ENCODE measurements at regions not wholly inside any gene's neighbourhood (a gene's known extent, or its start where the extent isn't known, plus 50 kb on each side); places are given as distances from the start of the nearest gene placed in this dataset.

DNA sequence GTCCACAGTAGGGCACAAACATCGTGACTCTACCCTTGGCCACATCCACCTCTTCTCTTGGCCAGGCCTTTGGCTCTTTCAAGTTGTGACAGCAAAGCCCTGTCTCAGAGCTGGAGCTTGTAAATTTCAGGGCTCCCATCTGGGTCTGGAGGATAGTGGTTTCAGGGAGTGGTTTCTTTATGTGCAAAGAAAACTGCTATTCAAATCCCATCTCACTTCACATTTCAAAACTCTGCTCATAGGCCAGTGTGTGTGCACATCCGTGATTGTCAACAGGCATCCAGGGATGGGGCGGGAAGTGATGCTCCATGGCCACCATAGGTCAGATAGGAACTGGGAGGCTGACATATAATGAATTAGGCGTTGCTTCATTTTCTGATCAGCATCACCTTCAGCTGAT is 107.8 kb upstream of the IL12B start:
- H3K9me3 Mint-ChIP-seq: peaks cover 0 to 2% (median 0%) of the 10 kb centered on the region in 7 donors
- Histone ChIP-seq H3K9me3 (ENCODE audit: control insufficient read depth in 2 of 2, low read length in 2 of 2) (no peaks in the 10 kb centered on the region), H3K4me3 (ENCODE audit: low read depth, low read length) (no peak overlapping the region), H3K27ac (ENCODE audit: insufficient read depth, low read length, poor library complexity, severe bottlenecking) (no peak overlapping the region), H3K36me3 (ENCODE audit: control insufficient read depth, insufficient read depth, low read length) (no peaks in the 10 kb centered on the region), H3K27me3 (ENCODE audit: control insufficient read depth, insufficient read depth, low read length) (peaks cover 2% of the 10 kb centered on the region), H3K4me1 (ENCODE audit: control insufficient read depth, insufficient read depth, low read length, poor library complexity, severe bottlenecking) (no peaks in the 10 kb centered on the region)
- peaks cover 3% of the 10 kb centered on the region for H3K36me3 Mint-ChIP-seq
- H3K27ac Mint-ChIP-seq: no peak overlapping the region
- ATAC-seq (ENCODE audit: low read depth in 2 of 2) (no peak), DNase-seq (no peak)
- H3K4me1 Mint-ChIP-seq: peaks cover 0 to 2% (median 0%) of the 10 kb centered on the region in 4 donors
- peaks cover 21% of the 10 kb centered on the region for H3K27me3 Mint-ChIP-seq
- H3K4me3 Mint-ChIP-seq: no peak overlapping the region

- H3K27me3 Mint-ChIP-seq: peaks cover 21% of the 10 kb centered on the region
- H3K4me3 Mint-ChIP-seq: no peak overlapping the region
- H3K9me3 Mint-ChIP-seq: peaks cover 0 to 2% (median 0%) of the 10 kb centered on the region in 7 donors
- Histone ChIP-seq H3K36me3 (ENCODE audit: control insufficient read depth, insufficient read depth, low read length) (no peaks in the 10 kb centered on the region), H3K4me1 (ENCODE audit: control insufficient read depth, insufficient read depth, low read length, poor library complexity, severe bottlenecking) (no peaks in the 10 kb centered on the region), H3K9me3 (ENCODE audit: control insufficient read depth in 2 of 2, low read length in 2 of 2) (no peaks in the 10 kb centered on the region), H3K27ac (ENCODE audit: insufficient read depth, low read length, poor library complexity, severe bottlenecking) (no peak overlapping the region), H3K4me3 (ENCODE audit: low read depth, low read length) (no peak overlapping the region), H3K27me3 (ENCODE audit: control insufficient read depth, insufficient read depth, low read length) (peaks cover 2% of the 10 kb centered on the region)
- peaks cover 3% of the 10 kb centered on the region for H3K36me3 Mint-ChIP-seq
- DNase-seq (no peak), ATAC-seq (ENCODE audit: low read depth in 2 of 2) (no peak)
- H3K4me1 Mint-ChIP-seq: peaks cover 0 to 2% (median 0%) of the 10 kb centered on the region in 4 donors
- H3K27ac Mint-ChIP-seq: peak overlapping the region in 1 of 3 donors; percentile 1
Measured at GRCh38 chr5:159439002-159439401, 108.7 kb upstream of the IL12B start.

DNA sequence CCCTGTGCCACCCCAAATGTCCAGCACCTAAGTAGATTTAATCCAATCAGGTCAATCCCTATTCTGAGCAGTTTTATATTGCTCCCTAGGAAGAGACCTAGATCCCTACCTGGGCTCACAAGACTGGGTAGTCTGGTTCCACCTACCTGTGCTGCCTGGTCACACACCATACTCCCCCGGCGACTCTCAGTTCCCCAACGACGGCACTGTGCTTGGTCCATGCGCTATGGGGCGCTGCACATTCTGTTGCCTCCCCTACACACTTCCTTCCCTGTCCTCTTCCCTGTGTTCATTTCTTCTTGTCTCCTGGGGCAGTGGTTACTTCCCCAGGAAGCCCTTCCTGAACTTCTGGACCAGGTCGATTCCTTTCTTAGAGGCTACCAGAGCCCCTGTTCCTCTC is 109.9 kb upstream of the IL12B start:
- ATAC-seq (ENCODE audit: low read depth in 2 of 2) (no peak), DNase-seq (no peak)
- H3K27me3 Mint-ChIP-seq: peaks cover 16% of the 10 kb centered on the region
- no peak overlapping the region for H3K4me3 Mint-ChIP-seq
- Histone ChIP-seq H3K4me1 (ENCODE audit: control insufficient read depth, insufficient read depth, low read length, poor library complexity, severe bottlenecking) (no peaks in the 10 kb centered on the region), H3K4me3 (ENCODE audit: low read depth, low read length) (no peak overlapping the region), H3K36me3 (ENCODE audit: control insufficient read depth, insufficient read depth, low read length) (no peaks in the 10 kb centered on the region), H3K27ac (ENCODE audit: insufficient read depth, low read length, poor library complexity, severe bottlenecking) (no peak overlapping the region), H3K27me3 (ENCODE audit: control insufficient read depth, insufficient read depth, low read length) (peaks cover 2% of the 10 kb centered on the region), H3K9me3 (ENCODE audit: control insufficient read depth in 2 of 2, low read length in 2 of 2) (no peaks in the 10 kb centered on the region)
- H3K4me1 Mint-ChIP-seq: peaks cover 0 to 2% (median 0%) of the 10 kb centered on the region in 4 donors
- H3K9me3 Mint-ChIP-seq: peaks cover 0 to 2% (median 0%) of the 10 kb centered on the region in 7 donors
- no peak overlapping the region for H3K27ac Mint-ChIP-seq
- no peaks in the 10 kb centered on the region for H3K36me3 Mint-ChIP-seq

DNA sequence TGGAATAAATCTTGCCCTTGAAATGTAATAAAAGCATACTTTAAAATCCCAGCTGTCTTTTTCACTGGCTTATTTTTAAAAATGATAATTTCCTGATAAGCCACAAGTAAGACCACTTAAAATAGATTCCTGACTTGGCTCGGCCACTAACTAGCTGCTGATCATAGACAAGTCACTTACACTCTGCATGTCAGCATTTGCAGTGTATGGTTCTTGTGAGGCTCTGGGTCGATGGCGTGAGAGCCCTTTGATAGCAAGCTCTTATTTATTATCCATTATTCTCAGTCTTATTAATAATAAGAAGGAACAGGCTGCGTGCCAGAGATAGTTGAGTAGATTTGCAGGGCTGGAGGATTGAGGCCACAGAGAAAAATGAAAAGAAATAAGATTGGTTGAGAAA is 110.7 kb upstream of the IL12B start:
- no peaks in the 10 kb centered on the region for H3K36me3 ChIP-seq (ENCODE audit: control insufficient read depth, insufficient read depth, low read length)
- no peak for ATAC-seq (ENCODE audit: low read depth in 2 of 2)
- H3K4me1 ChIP-seq (ENCODE audit: control insufficient read depth, insufficient read depth, low read length, poor library complexity, severe bottlenecking): no peaks in the 10 kb centered on the region
- H3K27me3 ChIP-seq (ENCODE audit: control insufficient read depth, insufficient read depth, low read length): peaks cover 2% of the 10 kb centered on the region
- no peak for DNase-seq
- H3K27ac ChIP-seq (ENCODE audit: insufficient read depth, low read length, poor library complexity, severe bottlenecking): no peak overlapping the region
- no peak overlapping the region for H3K4me3 ChIP-seq (ENCODE audit: low read depth, low read length)
- no peaks in the 10 kb centered on the region for H3K9me3 ChIP-seq (ENCODE audit: control insufficient read depth in 2 of 2, low read length in 2 of 2)
- peaks cover 16% of the 10 kb centered on the region for H3K27me3 Mint-ChIP-seq
- peaks cover 0 to 2% (median 0%) of the 10 kb centered on the region in 7 donors for H3K9me3 Mint-ChIP-seq
- H3K27ac Mint-ChIP-seq: no peak overlapping the region
- H3K36me3 Mint-ChIP-seq: no peaks in the 10 kb centered on the region
- H3K4me3 Mint-ChIP-seq: no peak overlapping the region
- no peaks in the 10 kb centered on the region for H3K4me1 Mint-ChIP-seq

GRCh38 chr5:159441441-159441840 is 111.2 kb upstream of the IL12B start:
- Histone ChIP-seq H3K4me1 (ENCODE audit: control insufficient read depth, insufficient read depth, low read length, poor library complexity, severe bottlenecking) (no peaks in the 10 kb centered on the region), H3K27me3 (ENCODE audit: control insufficient read depth, insufficient read depth, low read length) (peaks cover 2% of the 10 kb centered on the region), H3K36me3 (ENCODE audit: control insufficient read depth, insufficient read depth, low read length) (no peaks in the 10 kb centered on the region), H3K27ac (ENCODE audit: insufficient read depth, low read length, poor library complexity, severe bottlenecking) (no peak overlapping the region), H3K9me3 (ENCODE audit: control insufficient read depth in 2 of 2, low read length in 2 of 2) (no peaks in the 10 kb centered on the region), H3K4me3 (ENCODE audit: low read depth, low read length) (no peak overlapping the region)
- Mint-ChIP-seq H3K27ac (no peak overlapping the region), H3K4me3 (no peak overlapping the region), H3K36me3 (no peaks in the 10 kb centered on the region), H3K27me3 (peaks cover 16% of the 10 kb centered on the region), H3K4me1 (no peaks in the 10 kb centered on the region), H3K9me3 (peaks cover 0 to 2% (median 0%) of the 10 kb centered on the region in 7 donors)
- ATAC-seq (ENCODE audit: low read depth in 2 of 2) (no peak), DNase-seq (no peak)

DNA sequence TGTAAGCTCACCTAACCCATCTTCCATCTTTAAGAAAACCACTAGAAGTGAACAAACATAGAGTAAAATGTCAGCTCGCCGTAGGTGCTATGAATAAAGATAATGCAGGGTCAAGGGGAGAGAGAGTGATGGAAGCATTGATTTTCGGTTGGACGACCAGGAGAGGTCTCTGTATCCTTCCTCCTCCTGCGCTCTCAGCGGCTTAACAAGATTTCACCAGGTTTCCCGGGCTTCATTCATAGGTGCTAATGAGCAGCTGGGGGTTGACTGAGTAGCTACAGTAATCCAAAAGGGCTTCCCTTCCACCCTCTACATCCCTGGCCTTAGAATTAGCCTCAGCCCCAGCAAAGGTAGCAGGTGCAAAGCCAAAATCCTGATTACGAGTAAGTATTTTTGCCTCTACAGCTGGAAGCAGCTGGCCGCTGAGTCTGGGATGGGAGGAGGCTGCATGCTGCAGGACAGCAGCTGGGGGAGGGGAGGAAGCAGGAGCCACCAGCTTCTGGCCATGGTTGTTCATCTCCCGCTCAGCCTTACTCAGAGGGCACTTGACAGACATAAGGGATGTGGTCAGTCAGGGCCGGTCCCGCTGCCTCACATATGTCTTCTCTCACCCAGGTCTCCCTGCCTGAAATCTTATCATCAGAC is 112.0 kb upstream of the IL12B start:
- DNase-seq: no peak
- Histone ChIP-seq H3K4me1 (ENCODE audit: control insufficient read depth, insufficient read depth, low read length, poor library complexity, severe bottlenecking) (no peaks in the 10 kb centered on the region), H3K4me3 (ENCODE audit: low read depth, low read length) (no peak overlapping the region)

GRCh38 chr5:159444441-159445082 is 114.3 kb upstream of the IL12B start:
- Histone ChIP-seq H3K36me3 (ENCODE audit: control insufficient read depth, insufficient read depth, low read length) (no peaks in the 10 kb centered on the region), H3K4me3 (ENCODE audit: low read depth, low read length) (no peak overlapping the region), H3K4me1 (ENCODE audit: control insufficient read depth, insufficient read depth, low read length, poor library complexity, severe bottlenecking) (no peaks in the 10 kb centered on the region), H3K27me3 (ENCODE audit: control insufficient read depth, insufficient read depth, low read length) (no peaks in the 10 kb centered on the region), H3K27ac (ENCODE audit: insufficient read depth, low read length, poor library complexity, severe bottlenecking) (no peak overlapping the region), H3K9me3 (ENCODE audit: control insufficient read depth in 2 of 2, low read length in 2 of 2) (no peaks in the 10 kb centered on the region)
- no peak for ATAC-seq (ENCODE audit: low read depth in 2 of 2)
- no peaks in the 10 kb centered on the region for H3K4me1 Mint-ChIP-seq
- H3K27ac Mint-ChIP-seq: no peak overlapping the region
- H3K27me3 Mint-ChIP-seq: no peaks in the 10 kb centered on the region
- peak in 1 of 3 donors; percentile 51 for DNase-seq
- H3K9me3 Mint-ChIP-seq: no peaks in the 10 kb centered on the region
- no peak overlapping the region for H3K4me3 Mint-ChIP-seq
- H3K36me3 Mint-ChIP-seq: no peaks in the 10 kb centered on the region

More for the DNA sequence above, 112.0 kb upstream of the IL12B start:
- Histone ChIP-seq H3K27me3 (ENCODE audit: control insufficient read depth, insufficient read depth, low read length) (peaks cover 2% of the 10 kb centered on the region), H3K27ac (ENCODE audit: insufficient read depth, low read length, poor library complexity, severe bottlenecking) (no peak overlapping the region), H3K36me3 (ENCODE audit: control insufficient read depth, insufficient read depth, low read length) (no peaks in the 10 kb centered on the region), H3K9me3 (ENCODE audit: control insufficient read depth in 2 of 2, low read length in 2 of 2) (no peaks in the 10 kb centered on the region)
- H3K4me1 Mint-ChIP-seq: no peaks in the 10 kb centered on the region
- no peak for ATAC-seq (ENCODE audit: low read depth in 2 of 2)
- no peak overlapping the region for H3K27ac Mint-ChIP-seq
- no peak overlapping the region for H3K4me3 Mint-ChIP-seq
- H3K36me3 Mint-ChIP-seq: no peaks in the 10 kb centered on the region
- H3K27me3 Mint-ChIP-seq: peaks cover 11% of the 10 kb centered on the region
- H3K9me3 Mint-ChIP-seq: peaks cover 0 to 2% (median 0%) of the 10 kb centered on the region in 7 donors

GRCh38 chr5:159447116-159447515 is 116.8 kb upstream of the IL12B start:
- Histone ChIP-seq H3K27me3 (ENCODE audit: control insufficient read depth, insufficient read depth, low read length) (no peaks in the 10 kb centered on the region), H3K36me3 (ENCODE audit: control insufficient read depth, insufficient read depth, low read length) (no peaks in the 10 kb centered on the region), H3K4me1 (ENCODE audit: control insufficient read depth, insufficient read depth, low read length, poor library complexity, severe bottlenecking) (no peaks in the 10 kb centered on the region), H3K4me3 (ENCODE audit: low read depth, low read length) (no peak overlapping the region), H3K9me3 (ENCODE audit: control insufficient read depth in 2 of 2, low read length in 2 of 2) (no peaks in the 10 kb centered on the region), H3K27ac (ENCODE audit: insufficient read depth, low read length, poor library complexity, severe bottlenecking) (no peak overlapping the region)
- ATAC-seq (ENCODE audit: low read depth in 2 of 2): no peak
- Mint-ChIP-seq H3K4me1 (no peaks in the 10 kb centered on the region), H3K27me3 (no peaks in the 10 kb centered on the region), H3K4me3 (no peak overlapping the region), H3K27ac (no peak overlapping the region), H3K9me3 (no peaks in the 10 kb centered on the region), H3K36me3 (no peaks in the 10 kb centered on the region)
- no peak for DNase-seq

Measured in CD4-positive, CD25-positive, alpha-beta regulatory T cell (primary cell).